HepG2 (cell line): ENCODE measurements at regions not wholly inside any gene's neighbourhood (a gene's known extent, or its start where the extent isn't known, plus 50 kb on each side); places are given as distances from the start of the nearest gene placed in this dataset.

Experiments used
- ATAC-seq: fragments of 200-7000 bp; cut with Tn5 transposase; 3 replicates; pipeline ENCODE4 v1.9.1; 2020; ENCODE audit warnings: mild to moderate bottlenecking, moderate library complexity
- BruUV-seq: library from RNA; stranded (reverse); fragments of 400-500 nt; replicated peaks from 2 replicates; lab custom pipeline; 2021; lab: Mats Ljungman, UMichigan
- CTCF ChIA-PET: fragments of 300-600 bp; formaldehyde crosslinking; extraction: SDS; loops from one replicate; lab custom pipeline; 2021; ENCODE audit warnings: low total read pairs, inconsistent platforms, low intra/inter-chr PET ratio; lab: Yijun Ruan, JAX
- POLR2A ChIA-PET: fragments of 350-600 bp; sonication (Branson Sonifier 250); formaldehyde crosslinking; loops from one replicate; lab custom pipeline; 2020; ENCODE audit warnings: antibody characterized with exemption, inconsistent platforms; lab: Yijun Ruan, JAX
- DNase-seq: peaks from one replicate; pipeline ENCODE4 v3.0.0-alpha.2; 2015; ENCODE audit warnings: low spot score
- FAIRE-seq: peaks from 3 replicates; lab custom pipeline; 2011; peaks lifted over from hg19 to GRCh38; lab: Jason Lieb, UNC
- H2AFZ ChIP-seq: one replicate; pipeline ENCODE4 v1.6.1; 2011; ENCODE audit warnings: low read length, inconsistent platforms
- H3K27ac ChIP-seq: fragments of 300-600 bp; 3 replicates; pipeline ENCODE4 v1.8.0; 2011; ENCODE audit warnings: mixed run types, mild to moderate bottlenecking, mixed read lengths, low read length, inconsistent platforms; ENCODE audit not compliant: insufficient read depth; ENCODE audit errors: extremely low read length
- H3K27me3 ChIP-seq, 2 experiments: fragments of 200-600 bp in 1 of 2; 2 replicates in 1 of 2; 3 replicates in 1 of 2; pipeline versions ENCODE4 v1.6.0 to v1.8.0; 2011; ENCODE audit warnings: low read length in 2 of 2, mild to moderate bottlenecking in 2 of 2, moderate library complexity in 2 of 2, inconsistent platforms in 1 of 2; ENCODE audit not compliant: insufficient read depth in 2 of 2, control insufficient read depth in 1 of 2
- H3K36me3 ChIP-seq, 2 experiments: fragments of 200-600 bp in 1 of 2; replicated peaks in 1 of 2; 2 replicates in 1 of 2; 3 replicates in 1 of 2; pipeline versions ENCODE4 v1.5.1 to v1.8.0; 2011; ENCODE audit warnings: low read length in 2 of 2, inconsistent platforms in 1 of 2; ENCODE audit not compliant: insufficient read depth in 2 of 2, control insufficient read depth in 1 of 2
- H3K4me1 ChIP-seq: 2 replicates; pipeline ENCODE4 v1.5.1; 2012; ENCODE audit warnings: low read length, inconsistent platforms; ENCODE audit not compliant: insufficient read depth
- H3K4me2 ChIP-seq: 2 replicates; pipeline ENCODE4 v1.6.0; 2011; ENCODE audit warnings: low read depth, low read length, inconsistent platforms
- H3K4me3 ChIP-seq, 3 experiments: fragments of 200-600 bp in 1 of 3; sonication (generic), shearing (Covaris generic) in 1 of 3; replicated peaks in 1 of 3; 2 replicates each; pipeline ENCODE4 v1.5.1; 2011 to 2016; ENCODE audit warnings: low read length in 3 of 3, inconsistent platforms in 2 of 3, low read depth in 2 of 3, mild to moderate bottlenecking in 2 of 3, control low read depth in 1 of 3, mixed read lengths in 1 of 3; ENCODE audit not compliant: insufficient read depth in 1 of 3
- H3K79me2 ChIP-seq: one replicate; pipeline ENCODE4 v1.6.1; 2011; ENCODE audit warnings: low read length, inconsistent platforms; ENCODE audit not compliant: insufficient read depth
- H3K9ac ChIP-seq: 2 replicates; pipeline ENCODE4 v1.6.0; 2011; ENCODE audit warnings: mild to moderate bottlenecking, low read depth, low read length, inconsistent platforms; ENCODE audit not compliant: insufficient read depth
- H3K9me3 ChIP-seq: 2 replicates; pipeline ENCODE4 v1.5.1; 2012; ENCODE audit warnings: mild to moderate bottlenecking, low read length
- H4K20me1 ChIP-seq: 2 replicates; pipeline ENCODE4 v1.6.0; 2011; ENCODE audit warnings: inconsistent platforms, mild to moderate bottlenecking, low read length, moderate library complexity; ENCODE audit not compliant: insufficient read depth
- BCL6 ChIP-seq: IDR thresholded peaks from 2 replicates; pipeline ENCODE4 v1.6.1; 2016; ENCODE audit warnings: missing genetic modification reagents, missing compliant biosample characterization
- E2F5 ChIP-seq: sonication (generic); formaldehyde crosslinking; conservative IDR thresholded peaks from 2 replicates; pipeline ENCODE4 v1.4.0; 2020; ENCODE audit warnings: missing genetic modification reagents
- EHMT2 ChIP-seq: fragments of 200-600 bp; sonication (generic); IDR thresholded peaks from 2 replicates; pipeline ENCODE4 v1.7.0; 2017; ENCODE audit warnings: antibody characterized with exemption, low read depth, low read length, borderline replicate concordance
- FOXP1 ChIP-seq, 2 experiments: fragments of 450-650 bp in 1 of 2; IDR thresholded peaks; 2 replicates each; pipeline ENCODE4 v1.6.1; 2017 to 2018; ENCODE audit warnings: antibody characterized with exemption in 1 of 2
- HMG20B ChIP-seq: conservative IDR thresholded peaks from 2 replicates; pipeline ENCODE4 v1.6.1; 2016; ENCODE audit warnings: missing genetic modification reagents, missing compliant biosample characterization
- MAFF ChIP-seq: IDR thresholded peaks from 2 replicates; pipeline ENCODE4 v1.6.1; 2011; ENCODE audit warnings: low read depth, low read length, improper control_type of control experiment
- RERE ChIP-seq: IDR thresholded peaks from 2 replicates; pipeline ENCODE4 v1.6.1; 2016; ENCODE audit warnings: low read depth, missing genetic modification reagents, missing compliant biosample characterization
- SRY ChIP-seq: sonication (generic); formaldehyde crosslinking; IDR thresholded peaks from 2 replicates; pipeline ENCODE4 v1.8.0; 2022; ENCODE audit warnings: mild to moderate bottlenecking, missing genetic modification reagents
- U2AF1 ChIP-seq: fragments of 200-400 bp; formaldehyde crosslinking; optimal IDR thresholded peaks from 2 replicates; pipeline ENCODE3; 2017; ENCODE audit warnings: mild to moderate bottlenecking, low read depth, low read length
- ZNF143 ChIP-seq: sonication (generic); formaldehyde crosslinking; IDR thresholded peaks from 2 replicates; pipeline ENCODE4 v1.4.0; 2020; ENCODE audit warnings: missing genetic modification reagents
- ZNF609 ChIP-seq: sonication (generic); formaldehyde crosslinking; IDR thresholded peaks from 2 replicates; pipeline ENCODE4 v1.4.0; 2020; ENCODE audit warnings: mild to moderate bottlenecking, missing genetic modification reagents, borderline replicate concordance
- WGBS: methylation state at CpG from one replicate; pipeline ENCODE4 v1.1.6; 2017; ENCODE audit warnings: low lambda C conversion rate; 5-methylcytosine and 5-hydroxymethylcytosine counted together
- in situ Hi-C: cut with HindIII; loops from 2 replicates; pipeline ENCODE4 v1.10.0; 2017; ENCODE audit warnings: low pct_unique_long_range_greater_than_20kb; ENCODE audit not compliant: extremely low pct_ligation_motif_present
- intact Hi-C: fragments of 100-400 bp; cut with micrococcal nuclease; formaldehyde crosslinking; loops from one replicate; pipeline ENCODE4 v1.10.0; 2022; ENCODE audit not compliant: unreplicated experiment

GRCh38 chr13:23969647-23970046 lies 72.3 kb upstream of the C1QTNF9B start:
- intact Hi-C loops, result no loop called here
- CTCF ChIA-PET, result no interaction called here
- Histone ChIP-seq H4K20me1 (no peaks in the 10 kb centered on the region), H3K4me2 (no peak overlapping the region), H3K27me3 (no peaks in the 10 kb centered on the region), H3K4me1 (no peaks in the 10 kb centered on the region), H3K9me3 (no peaks in the 10 kb centered on the region), H3K27ac (no peak overlapping the region), H2AFZ (no peak overlapping the region), H3K4me3 (no peak overlapping the region), H3K79me2 (no peaks in the 10 kb centered on the region), H3K9ac (no peak overlapping the region), H3K36me3 (no peaks in the 10 kb centered on the region)
- no peak for FAIRE-seq
- in situ Hi-C loops, result no loop called here
- POLR2A ChIA-PET, result no interaction called here
- peak; percentile 41; the same call in 2 of the 3 replicates for ATAC-seq
- 0% methylated on average over 4 of the region's 4 CpGs for WGBS
- no TSS peak for BruUV-seq
- DNase-seq, result peak; percentile 49
- TF ChIP-seq ZNF143 (CRISPR knock-in tag), result no peak
- TF ChIP-seq BCL6 (CRISPR knock-in tag), result peak; percentile 38; the same call in 1 of the 2 replicates
- TF ChIP-seq HMG20B, result 0 out of 2 replicates have a peak, but pooled peaks have one; percentile 45
- TF ChIP-seq ZNF609 (CRISPR knock-in tag), result peak; percentile 49; the same call in 1 of the 2 replicates
- no peak for TF ChIP-seq FOXP1 (IDR thresholded peaks at IDR 0.05)
- peak; percentile 44 for TF ChIP-seq FOXP1 (CRISPR knock-in tag; IDR thresholded peaks at IDR 0.05)
- TF ChIP-seq E2F5 (CRISPR knock-in tag), result no peak
- peak; percentile 65 for TF ChIP-seq MAFF
- TF ChIP-seq U2AF1, result no peak
- no peak for TF ChIP-seq SRY (CRISPR knock-in tag)
- TF ChIP-seq RERE, result peak; percentile 72; the same call in 1 of the 2 replicates
- no peak for TF ChIP-seq EHMT2
